Keratinocyte (primary cell): ENCODE measurements at regions not wholly inside any gene's neighbourhood (a gene's known extent, or its start where the extent isn't known, plus 50 kb on each side); places are given as distances from the start of the nearest gene placed in this dataset.

Experiments
- DNase-seq: peaks from one replicate; pipeline ENCODE4 v3.0.0-alpha.2; 2011; ENCODE audit warnings: low read depth, missing footprints, low spot score
- FAIRE-seq: peaks from 2 replicates; lab custom pipeline; 2011; peaks lifted over from hg19 to GRCh38; lab: Jason Lieb, UNC
- H2AFZ ChIP-seq: 2 replicates; pipeline ENCODE4 v1.6.0; 2012; ENCODE audit warnings: low read length, control low read depth, inconsistent platforms; ENCODE audit not compliant: control insufficient read depth
- H3K27ac ChIP-seq: 2 replicates; pipeline ENCODE4 v1.5.1; 2011; ENCODE audit warnings: low read length; ENCODE audit not compliant: control insufficient read depth, insufficient read depth
- H3K27me3 ChIP-seq: 3 replicates; pipeline ENCODE4 v1.6.0; 2011; ENCODE audit warnings: low read length; ENCODE audit not compliant: control insufficient read depth, insufficient read depth; ENCODE audit errors: extremely low read depth
- H3K36me3 ChIP-seq, 2 experiments: 2 replicates in 1 of 2; 3 replicates in 1 of 2; pipeline ENCODE4 v1.5.1; 2011; ENCODE audit warnings: low read length in 2 of 2, mild to moderate bottlenecking in 1 of 2; ENCODE audit not compliant: control insufficient read depth in 2 of 2, insufficient read depth in 2 of 2; ENCODE audit errors: extremely low read depth in 1 of 2
- H3K4me1 ChIP-seq: 3 replicates; pipeline ENCODE4 v1.5.1; 2011; ENCODE audit warnings: low read length; ENCODE audit not compliant: control insufficient read depth, insufficient read depth; ENCODE audit errors: extremely low read depth
- H3K4me2 ChIP-seq: 3 replicates; pipeline ENCODE4 v1.6.0; 2011; ENCODE audit warnings: low read depth, low read length; ENCODE audit not compliant: control insufficient read depth, insufficient read depth; ENCODE audit errors: extremely low read depth
- H3K4me3 ChIP-seq, 3 experiments: fragments of 200-600 bp in 1 of 3; sonication (generic) in 1 of 3; 2 replicates in 2 of 3; 3 replicates in 1 of 3; pipeline ENCODE4 v1.5.1; 2011 to 2016; ENCODE audit warnings: low read length in 3 of 3, mild to moderate bottlenecking in 3 of 3, control low read depth in 2 of 3, inconsistent platforms in 1 of 3, low read depth in 1 of 3, mixed read lengths in 1 of 3, mixed run types in 1 of 3, moderate library complexity in 1 of 3; ENCODE audit not compliant: control insufficient read depth in 2 of 3, insufficient read depth in 2 of 3; ENCODE audit errors: extremely low read depth in 1 of 3
- H3K79me2 ChIP-seq: 2 replicates; pipeline ENCODE4 v1.6.0; 2012; ENCODE audit warnings: low read length; ENCODE audit not compliant: control insufficient read depth, insufficient read depth
- H3K9ac ChIP-seq: 3 replicates; pipeline ENCODE4 v1.6.0; 2011; ENCODE audit warnings: low read length; ENCODE audit not compliant: control insufficient read depth, insufficient read depth; ENCODE audit errors: extremely low read depth
- H3K9me1 ChIP-seq: 3 replicates; pipeline ENCODE4 v1.6.0; 2011; ENCODE audit warnings: low read length; ENCODE audit not compliant: control insufficient read depth, insufficient read depth; ENCODE audit errors: extremely low read depth
- H3K9me3 ChIP-seq: 2 replicates; pipeline ENCODE4 v1.5.1; 2012; ENCODE audit warnings: low read depth, low read length; ENCODE audit not compliant: control insufficient read depth
- H4K20me1 ChIP-seq: 3 replicates; pipeline ENCODE4 v1.6.0; 2011; ENCODE audit warnings: low read length; ENCODE audit not compliant: control insufficient read depth, insufficient read depth; ENCODE audit errors: extremely low read depth
- EZH2 ChIP-seq: IDR thresholded peaks from one replicate; pipeline ENCODE4 v1.6.1; 2012; ENCODE audit warnings: inconsistent platforms, mild to moderate bottlenecking, low read length, moderate library complexity
- dilution Hi-C: fragments of 300-500 bp; cut with MboI; formaldehyde crosslinking; loops from one replicate; pipeline ENCODE4 v1.7.0; 2020; ENCODE audit warnings: low sequenced_read_pairs; ENCODE audit not compliant: extremely low pct_ligation_motif_present
- TF ChIP-seq, protein P1 (sequence below), 3 experiments: IDR thresholded peaks in 1 of 3; conservative IDR thresholded peaks in 1 of 3; optimal IDR thresholded peaks in 1 of 3; 2 replicates in 2 of 3; 3 replicates in 1 of 3; pipeline versions ENCODE3 to v1.5.1; 2011; ENCODE audit warnings: low read length in 3 of 3, mild to moderate bottlenecking in 3 of 3, moderate library complexity in 2 of 3, control low read depth in 1 of 3, inconsistent platforms in 1 of 3; ENCODE audit not compliant: insufficient read depth in 2 of 3; ENCODE audit errors: extremely low read depth in 1 of 3

DNA sequence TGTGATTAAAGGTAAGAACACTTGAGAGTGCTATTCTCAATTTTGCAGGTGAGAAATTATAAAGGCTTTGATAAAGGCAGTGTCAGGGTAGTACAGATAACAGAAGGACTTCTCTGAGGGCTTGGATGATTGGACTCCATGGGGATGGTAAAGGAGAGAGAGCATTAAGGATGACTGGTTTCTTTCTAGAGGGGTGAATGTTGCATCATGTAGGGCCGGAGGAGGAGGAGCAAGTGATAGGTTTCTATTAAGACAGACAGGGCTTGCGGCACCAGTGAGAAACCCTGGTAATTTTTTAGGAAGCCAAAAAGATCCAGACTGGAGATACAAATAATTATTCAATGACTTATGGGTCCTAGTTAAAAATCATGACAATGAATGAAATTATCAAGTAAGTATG is 230.7 kb upstream of the MME start:
- no peak overlapping the region for H3K9ac ChIP-seq
- H3K79me2 ChIP-seq, result no peaks in the 10 kb centered on the region
- H3K4me1 ChIP-seq, result no peaks in the 10 kb centered on the region
- no peak overlapping the region for H3K27ac ChIP-seq
- no peaks in the 10 kb centered on the region for H3K9me1 ChIP-seq
- H4K20me1 ChIP-seq, result no peaks in the 10 kb centered on the region
- FAIRE-seq (no peak), DNase-seq (no peak)
- H2AFZ ChIP-seq, result no peak overlapping the region
- no peaks in the 10 kb centered on the region for H3K36me3 ChIP-seq
- H3K4me3 ChIP-seq, result no peak overlapping the region
- TF ChIP-seq, protein P1, sequence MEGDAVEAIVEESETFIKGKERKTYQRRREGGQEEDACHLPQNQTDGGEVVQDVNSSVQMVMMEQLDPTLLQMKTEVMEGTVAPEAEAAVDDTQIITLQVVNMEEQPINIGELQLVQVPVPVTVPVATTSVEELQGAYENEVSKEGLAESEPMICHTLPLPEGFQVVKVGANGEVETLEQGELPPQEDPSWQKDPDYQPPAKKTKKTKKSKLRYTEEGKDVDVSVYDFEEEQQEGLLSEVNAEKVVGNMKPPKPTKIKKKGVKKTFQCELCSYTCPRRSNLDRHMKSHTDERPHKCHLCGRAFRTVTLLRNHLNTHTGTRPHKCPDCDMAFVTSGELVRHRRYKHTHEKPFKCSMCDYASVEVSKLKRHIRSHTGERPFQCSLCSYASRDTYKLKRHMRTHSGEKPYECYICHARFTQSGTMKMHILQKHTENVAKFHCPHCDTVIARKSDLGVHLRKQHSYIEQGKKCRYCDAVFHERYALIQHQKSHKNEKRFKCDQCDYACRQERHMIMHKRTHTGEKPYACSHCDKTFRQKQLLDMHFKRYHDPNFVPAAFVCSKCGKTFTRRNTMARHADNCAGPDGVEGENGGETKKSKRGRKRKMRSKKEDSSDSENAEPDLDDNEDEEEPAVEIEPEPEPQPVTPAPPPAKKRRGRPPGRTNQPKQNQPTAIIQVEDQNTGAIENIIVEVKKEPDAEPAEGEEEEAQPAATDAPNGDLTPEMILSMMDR (optimal IDR thresholded peaks at IDR 0.05 in 1 of 3, IDR thresholded peaks at IDR 0.05 in 1 of 3, conservative IDR thresholded peaks at IDR 0.05 in 1 of 3; ENCODE audit: extremely low read depth in 1 of 3, insufficient read depth in 2 of 3, low read length in 3 of 3), result no peak
- TF ChIP-seq EZH2, result no peak
- dilution Hi-C loops, result no loop called here
- no peaks in the 10 kb centered on the region for H3K9me3 ChIP-seq
- no peaks in the 10 kb centered on the region for H3K27me3 ChIP-seq
- no peak overlapping the region for H3K4me2 ChIP-seq

DNA sequence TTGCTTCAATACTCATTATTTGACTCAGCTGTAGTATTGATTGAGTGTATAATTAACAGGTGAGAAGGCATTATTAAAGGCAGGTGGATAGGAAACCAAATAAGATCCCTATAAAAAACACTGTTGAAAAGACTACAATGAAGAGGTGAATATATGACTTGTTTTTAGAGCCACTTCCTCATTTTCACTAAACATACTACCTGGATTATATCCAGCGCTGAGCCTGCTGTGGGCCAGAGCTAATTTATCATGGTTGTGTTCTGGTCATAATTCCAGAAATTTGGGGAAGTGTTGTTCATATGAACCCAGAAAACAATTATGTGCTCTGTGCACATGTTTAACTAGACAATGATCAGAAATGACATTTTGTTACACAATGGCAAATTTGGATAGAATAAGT is 235.3 kb upstream of the MME start:
- FAIRE-seq, result no peak
- Histone ChIP-seq H3K4me2 (no peak overlapping the region), H3K4me3 (no peak overlapping the region), H3K4me1 (no peaks in the 10 kb centered on the region), H3K27ac (no peak overlapping the region), H4K20me1 (no peaks in the 10 kb centered on the region), H3K9ac (no peak overlapping the region), H3K9me3 (no peaks in the 10 kb centered on the region), H3K79me2 (no peaks in the 10 kb centered on the region), H3K27me3 (no peaks in the 10 kb centered on the region), H3K9me1 (no peaks in the 10 kb centered on the region), H2AFZ (no peak overlapping the region), H3K36me3 (no peaks in the 10 kb centered on the region)
- no peak for DNase-seq
- no peak for TF ChIP-seq EZH2
- TF ChIP-seq, protein P1 (optimal IDR thresholded peaks at IDR 0.05 in 1 of 3, IDR thresholded peaks at IDR 0.05 in 1 of 3, conservative IDR thresholded peaks at IDR 0.05 in 1 of 3; ENCODE audit: extremely low read depth in 1 of 3, insufficient read depth in 2 of 3, low read length in 3 of 3), result no peak
- dilution Hi-C loops, result no loop called here
